RPMI8226 (cell line): ENCODE measurements at regions not wholly inside any gene's neighbourhood (a gene's known extent, or its start where the extent isn't known, plus 50 kb on each side); places are given as distances from the start of the nearest gene placed in this dataset.

Experiments used
- DNase-seq: peaks from one replicate; pipeline ENCODE4 v3.0.0-alpha.2; 2015

DNA sequence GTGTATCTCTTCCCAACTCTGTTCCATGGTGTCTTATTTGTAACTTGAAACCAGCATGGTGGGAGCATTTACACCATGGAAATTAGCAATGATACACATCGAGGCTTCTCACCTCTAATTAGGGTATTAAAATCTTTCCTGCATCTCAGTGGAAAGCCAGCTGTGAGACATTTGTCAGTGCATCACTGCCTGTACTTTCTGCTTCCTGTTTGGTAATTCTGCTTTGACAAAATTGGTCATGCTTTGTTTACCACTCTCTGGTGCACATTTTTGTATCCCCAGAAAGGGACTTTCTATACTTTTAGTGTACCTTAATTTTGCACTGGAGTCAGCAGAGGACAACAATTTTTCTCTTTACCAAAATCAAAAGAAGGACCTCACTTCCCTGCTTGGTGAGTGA is 402.1 kb downstream of the PDCD6IP start:
- DNase-seq, result no peak

DNA sequence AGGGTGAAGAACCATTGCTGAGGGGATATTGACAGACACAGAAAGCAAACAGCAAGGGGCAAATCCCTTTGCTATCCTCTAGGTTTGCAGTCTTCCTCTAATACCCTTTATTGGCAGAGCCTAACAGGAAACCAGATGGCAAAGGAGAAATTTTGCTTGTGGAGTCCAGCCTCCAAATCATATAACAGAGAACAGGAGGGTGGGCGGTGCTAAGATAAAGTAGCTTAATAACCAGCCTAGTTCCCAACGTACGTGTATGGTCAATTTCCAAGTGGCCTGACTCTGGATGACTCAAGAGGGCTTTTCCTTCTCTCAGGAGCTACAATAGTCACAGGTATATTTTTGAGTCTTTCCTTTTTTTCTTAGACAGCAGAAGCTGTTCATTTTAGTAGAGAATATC is 404.5 kb downstream of the PDCD6IP start:
- DNase-seq, result no peak

DNA sequence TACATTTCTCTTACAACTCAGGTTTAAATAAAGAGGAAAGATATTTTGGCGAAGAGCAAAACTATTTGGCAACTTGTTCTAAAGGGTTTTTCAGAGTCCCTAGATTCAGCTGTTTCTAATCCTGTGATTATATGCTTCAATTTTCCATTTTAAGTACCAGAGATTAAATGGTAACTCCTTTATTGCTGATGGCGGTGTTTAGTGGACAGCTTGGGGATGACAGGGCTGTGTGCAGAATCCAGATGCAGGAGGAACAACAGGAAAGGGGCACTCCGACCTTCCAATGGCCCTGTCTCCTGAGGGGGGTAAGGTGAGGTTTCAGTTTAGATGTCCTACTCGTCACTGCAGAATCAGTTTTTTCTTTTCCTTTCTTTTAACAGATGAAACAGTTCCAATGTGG is 405.0 kb downstream of the PDCD6IP start:
- no peak for DNase-seq

DNA sequence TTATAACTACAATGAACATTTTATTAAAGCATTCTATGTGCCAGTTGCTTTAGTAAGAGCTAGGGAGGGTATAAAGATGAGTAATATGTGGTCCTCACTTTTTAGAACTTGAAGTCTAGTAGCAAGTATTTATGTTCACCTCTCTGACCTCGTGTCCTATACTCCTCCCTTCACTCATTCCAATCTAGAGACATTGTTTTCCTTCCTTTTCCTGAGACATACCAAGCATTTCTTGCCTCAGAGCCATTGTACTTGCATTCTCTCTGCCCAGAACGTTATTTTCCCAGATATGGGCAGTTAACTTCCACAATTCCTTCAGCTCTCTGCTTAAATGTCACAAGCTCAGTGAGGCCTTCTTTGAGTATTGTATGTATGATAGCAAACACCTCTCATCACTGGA is 408.6 kb downstream of the PDCD6IP start:
- no peak for DNase-seq

DNA sequence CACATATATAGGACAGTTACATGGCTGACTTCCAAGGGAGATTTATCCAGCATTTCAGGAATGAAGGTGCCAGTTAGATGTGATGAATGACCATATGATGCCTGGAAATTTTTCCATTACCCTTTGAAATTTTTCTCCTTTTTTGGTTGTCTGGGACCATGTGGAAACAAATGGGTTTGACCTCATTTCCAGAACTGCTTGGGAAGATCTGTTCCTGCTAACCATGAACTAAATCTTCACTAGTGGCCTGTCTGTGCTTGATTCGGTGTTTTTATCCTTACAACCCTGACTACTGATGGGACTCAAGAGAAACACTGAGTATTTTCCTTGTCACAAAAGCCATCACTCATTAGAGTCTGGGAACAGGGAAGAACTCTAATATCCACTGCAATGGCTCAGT is 409.4 kb downstream of the PDCD6IP start:
- no peak for DNase-seq

DNA sequence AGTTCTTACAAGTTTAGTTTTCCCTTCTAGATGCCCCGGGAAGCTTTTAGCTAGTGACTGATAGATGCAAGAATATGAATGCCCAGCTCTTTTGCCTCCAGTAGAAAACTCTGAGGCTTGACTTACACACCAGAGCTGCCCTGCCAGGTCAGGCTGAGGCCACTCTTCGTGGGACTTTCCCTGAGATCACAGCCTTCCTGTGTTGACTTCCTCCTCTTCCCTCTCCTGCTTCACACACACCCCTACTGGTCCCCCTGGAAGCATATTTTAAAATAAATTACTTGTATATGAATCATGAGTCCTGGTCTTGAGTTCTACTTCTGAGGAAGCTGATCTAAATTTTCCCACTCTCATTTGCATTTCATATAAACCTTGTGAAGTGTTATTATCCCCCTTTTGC is 413.7 kb downstream of the PDCD6IP start:
- DNase-seq, result no peak

DNA sequence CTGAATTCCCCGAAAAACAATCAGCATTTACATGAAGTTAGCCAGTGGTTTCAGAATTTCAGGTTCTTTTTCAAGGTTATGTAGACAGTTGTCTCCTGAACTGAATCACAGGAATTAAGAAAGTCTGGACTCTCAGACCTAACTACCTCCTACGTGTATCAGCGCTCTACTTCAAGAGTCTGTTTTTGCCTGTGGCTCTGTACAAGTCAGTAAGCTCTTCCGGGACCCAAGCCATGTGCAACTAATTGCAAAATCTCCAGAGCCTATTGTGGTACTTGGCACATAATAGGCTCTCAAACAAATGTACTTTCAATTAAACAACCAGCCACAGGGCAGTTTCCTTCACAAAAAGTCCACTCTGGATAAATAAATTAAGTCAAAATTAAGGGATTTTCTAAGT is 414.2 kb downstream of the PDCD6IP start:
- DNase-seq, result no peak

DNA sequence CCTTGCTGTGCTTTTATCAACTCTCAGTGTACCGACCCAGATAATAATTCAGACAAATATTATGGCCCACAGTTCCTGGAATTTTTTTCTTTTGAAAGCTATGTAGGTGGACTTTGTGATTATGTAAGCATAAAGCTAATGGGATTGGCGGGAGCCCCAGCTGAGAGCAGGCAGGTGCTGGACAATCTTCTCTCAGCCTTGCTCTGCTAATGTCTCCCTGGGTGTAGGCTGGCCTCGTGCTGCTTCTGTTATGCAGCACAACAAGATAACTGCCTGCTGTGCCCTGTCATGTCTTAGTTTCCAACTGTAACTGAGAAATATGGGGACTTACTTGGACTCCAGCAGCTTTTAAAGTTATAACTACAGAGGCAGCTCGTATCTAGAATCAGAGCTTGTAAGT is 415.0 kb downstream of the PDCD6IP start:
- no peak for DNase-seq

DNA sequence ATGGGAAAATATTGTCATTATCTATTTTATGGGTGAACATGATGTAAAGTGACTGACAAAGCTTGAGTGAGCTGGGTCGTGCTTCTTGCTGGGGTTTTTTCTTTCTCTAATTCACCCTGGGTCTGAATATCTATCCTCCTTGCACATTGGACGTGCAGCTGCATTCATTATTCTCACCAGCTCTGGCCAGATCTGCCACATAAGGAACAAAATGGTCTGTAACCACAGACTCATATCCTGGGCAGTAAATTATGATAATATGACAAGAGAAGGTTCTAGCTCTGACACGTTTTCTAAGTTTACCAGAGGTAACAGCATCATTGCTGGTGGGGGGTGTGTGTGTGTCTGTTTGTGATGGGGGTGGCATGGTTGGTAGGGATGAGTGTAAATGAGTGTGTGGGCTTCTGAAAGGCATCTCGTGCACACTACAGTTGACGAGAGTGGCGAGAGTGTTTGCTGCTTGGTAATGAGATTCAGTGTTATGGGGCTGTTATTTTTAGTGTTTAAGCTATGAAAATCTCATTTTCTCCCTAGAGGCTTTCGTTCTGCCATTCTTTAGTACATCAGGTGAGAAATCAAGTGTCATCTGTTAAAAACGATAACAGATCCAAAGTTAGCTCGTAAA is 418.4 kb downstream of the PDCD6IP start:
- no peak for DNase-seq

DNA sequence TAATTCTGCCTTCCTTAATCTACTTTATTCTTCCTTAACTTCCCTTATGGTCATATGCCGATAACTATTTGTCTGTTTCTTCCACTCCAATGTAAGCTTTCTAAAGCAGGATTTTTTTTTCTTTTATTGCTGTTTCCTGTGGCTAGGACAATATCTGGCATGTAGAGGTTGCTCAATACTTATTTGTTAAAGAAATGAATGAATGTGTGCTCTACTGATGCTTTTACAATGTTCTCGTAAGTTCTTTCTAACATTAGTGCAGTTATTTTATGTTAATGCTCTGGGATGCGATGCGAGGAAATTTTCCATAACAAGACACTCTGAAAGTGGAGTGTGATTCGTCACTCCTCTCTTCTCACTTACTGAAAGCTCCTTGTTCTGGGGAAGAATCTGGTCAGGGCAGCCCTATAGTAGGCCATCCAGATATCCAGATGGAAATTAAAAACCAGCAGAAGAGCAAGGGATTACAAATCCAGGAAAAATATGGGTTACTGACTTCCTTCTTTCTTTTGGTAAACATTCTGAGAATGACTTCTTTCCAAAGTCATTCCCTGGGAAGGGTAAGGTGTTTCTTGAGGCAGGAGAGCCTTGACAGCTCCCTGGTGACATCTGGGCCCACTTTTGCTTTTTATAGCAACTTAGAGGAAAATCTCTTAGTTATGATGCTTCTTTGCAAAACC is 420.4 kb downstream of the PDCD6IP start:
- no peak for DNase-seq

DNA sequence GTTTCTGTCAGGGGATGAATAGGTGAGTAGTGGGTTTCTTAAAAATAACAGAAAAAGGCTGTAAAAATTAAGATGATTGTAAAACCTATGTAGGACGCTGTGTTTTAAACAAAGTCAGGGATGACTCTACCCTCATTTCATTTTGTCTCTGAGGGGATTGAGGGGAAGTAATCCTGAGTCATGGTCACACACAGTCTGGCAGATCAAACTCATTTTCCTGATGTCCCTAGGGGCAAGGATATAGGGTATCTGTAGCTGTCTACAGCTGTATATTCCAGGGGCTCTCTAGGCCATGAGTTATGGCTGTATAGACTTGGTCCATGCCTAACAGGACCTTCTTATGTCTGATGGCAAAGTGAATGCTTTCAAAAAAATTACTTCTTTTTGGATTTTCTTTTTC is 421.1 kb downstream of the PDCD6IP start:
- DNase-seq, result no peak

DNA sequence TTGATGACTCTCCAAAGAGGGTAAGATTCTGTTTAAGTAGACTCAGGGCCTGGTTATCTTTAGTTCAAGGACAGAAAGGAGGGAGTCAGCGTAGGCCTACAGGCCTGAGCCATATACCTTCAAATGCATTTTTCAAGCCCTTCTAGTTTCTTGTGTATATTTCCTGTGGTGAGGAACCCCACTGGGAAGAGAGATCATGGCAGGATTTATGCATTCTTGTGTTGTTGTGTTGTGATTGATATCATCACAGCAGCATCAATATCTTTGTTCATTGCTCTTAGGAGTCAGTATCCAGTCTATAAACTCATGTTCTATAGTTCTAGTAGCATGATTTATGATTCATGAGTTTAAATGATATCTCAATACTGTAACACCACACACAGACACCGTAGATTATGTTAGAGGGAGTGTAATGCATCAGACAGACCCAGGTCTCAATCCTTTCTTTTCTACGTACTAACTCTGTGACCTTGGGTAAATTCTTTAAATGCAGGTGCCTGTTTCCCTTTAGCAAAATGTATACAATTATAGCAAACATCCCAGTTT is 427.5 kb downstream of the PDCD6IP start:
- DNase-seq, result no peak

DNA sequence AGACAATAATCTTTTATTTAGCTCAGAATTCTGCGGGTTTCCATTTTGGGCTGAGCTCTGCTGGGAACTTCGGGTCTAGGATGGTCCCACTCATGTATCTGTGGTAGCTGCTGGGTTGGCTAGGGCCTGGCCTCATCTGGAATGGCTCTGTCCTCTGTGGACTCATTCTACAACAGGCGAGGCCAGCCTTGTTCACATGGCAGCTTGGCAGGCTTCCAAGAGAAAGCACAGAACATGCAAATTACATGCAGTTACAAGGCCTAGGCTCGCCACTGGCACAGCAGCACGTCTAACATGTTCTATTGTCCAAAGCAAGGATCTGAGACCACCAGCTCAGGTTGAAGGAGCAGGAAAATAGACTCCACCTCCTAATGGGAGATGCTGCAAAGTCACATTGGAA is 431.4 kb downstream of the PDCD6IP start:
- peak; percentile 23 for DNase-seq

DNA sequence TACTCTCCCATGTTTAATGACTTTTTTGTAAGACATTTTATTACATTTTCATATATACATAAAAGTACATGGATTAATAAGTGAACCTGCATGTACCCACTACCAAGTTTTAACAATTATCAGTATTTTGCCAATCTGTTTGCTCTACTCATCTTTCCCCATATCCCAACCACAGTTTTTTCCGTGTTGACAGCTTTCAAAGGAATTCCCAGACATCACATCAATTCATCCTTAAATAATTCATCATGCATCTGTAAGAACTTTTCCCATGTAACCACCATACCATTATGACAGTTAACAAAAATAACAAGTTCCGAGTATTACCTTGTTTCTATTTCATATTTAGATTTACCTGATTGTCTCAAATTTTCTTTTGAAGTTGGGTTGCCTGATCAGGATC is 436.7 kb downstream of the PDCD6IP start:
- DNase-seq, result no peak

DNA sequence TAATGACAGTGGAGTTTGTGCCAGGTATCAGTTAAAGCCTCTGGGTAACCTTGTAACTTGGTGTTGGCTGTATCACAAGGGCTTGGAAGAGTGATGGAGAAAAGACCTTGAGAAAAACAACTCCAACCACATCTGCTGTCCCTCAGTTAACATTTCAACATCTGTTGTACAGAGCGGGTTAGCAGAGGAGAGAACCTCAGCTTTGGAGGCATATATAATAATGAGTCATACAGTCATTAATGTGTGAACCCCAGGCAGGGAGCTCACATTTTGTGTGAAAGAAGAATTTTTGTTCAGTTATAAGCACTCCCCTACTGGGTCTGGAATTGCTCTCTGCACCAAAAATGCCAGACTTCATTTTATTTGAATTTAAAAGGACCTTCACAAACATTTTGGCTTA is 439.5 kb downstream of the PDCD6IP start:
- DNase-seq, result no peak

DNA sequence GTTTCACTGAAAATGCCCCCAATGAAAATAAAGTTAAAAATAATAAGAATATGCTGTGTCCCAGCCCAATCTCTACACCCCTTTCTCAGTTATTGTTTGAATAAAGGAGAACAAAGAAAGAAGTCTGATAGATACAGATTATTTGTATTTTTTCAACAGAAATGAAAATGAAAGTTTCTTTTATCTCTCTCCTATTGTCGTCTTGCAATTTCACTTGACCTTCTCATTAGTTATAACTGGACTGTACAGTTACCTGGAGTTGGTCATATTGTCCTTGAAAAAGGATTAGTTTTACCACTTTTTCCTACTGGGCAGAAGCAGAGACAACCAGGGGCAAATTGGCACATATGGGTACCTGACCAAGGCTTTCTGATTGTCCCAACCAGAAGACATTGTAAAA is 440.0 kb downstream of the PDCD6IP start:
- no peak for DNase-seq

DNA sequence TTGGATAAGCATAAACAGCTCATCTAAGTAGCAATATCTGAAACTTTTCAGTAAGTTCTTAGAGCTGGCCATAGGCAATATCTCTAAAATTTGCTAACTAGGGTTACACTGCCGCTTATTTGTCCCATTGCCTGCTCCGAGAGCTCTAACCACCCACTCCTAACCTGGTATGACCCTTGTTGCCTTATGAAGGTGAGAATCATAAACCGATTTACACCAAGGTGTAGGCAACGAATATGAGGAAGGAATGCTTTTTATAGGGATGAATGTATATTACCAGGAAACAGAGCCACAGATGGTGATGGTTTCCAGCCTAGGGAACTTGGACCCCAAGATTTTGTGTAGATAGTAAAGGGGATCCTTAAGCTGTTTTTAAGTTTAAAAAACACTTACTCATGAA is 440.9 kb downstream of the PDCD6IP start:
- no peak for DNase-seq

DNA sequence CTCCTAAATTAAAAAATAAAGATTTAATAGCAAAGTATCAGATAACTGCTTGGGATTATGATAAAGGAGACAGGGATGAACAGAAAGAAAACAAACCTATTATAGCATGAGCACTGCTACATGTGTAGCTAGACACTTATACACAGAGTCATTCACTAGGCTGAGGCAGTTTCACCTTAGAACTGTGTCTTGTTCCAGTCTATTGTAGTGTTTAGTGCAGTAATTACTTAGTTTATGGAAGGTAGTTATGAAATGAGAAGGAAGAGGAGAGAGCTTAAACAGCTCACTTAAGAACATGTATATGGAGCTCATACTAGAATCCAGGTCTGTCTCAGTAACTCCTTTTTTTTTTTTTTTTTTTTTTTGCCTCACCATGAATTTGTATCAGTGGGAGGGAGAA is 441.4 kb downstream of the PDCD6IP start:
- no peak for DNase-seq

DNA sequence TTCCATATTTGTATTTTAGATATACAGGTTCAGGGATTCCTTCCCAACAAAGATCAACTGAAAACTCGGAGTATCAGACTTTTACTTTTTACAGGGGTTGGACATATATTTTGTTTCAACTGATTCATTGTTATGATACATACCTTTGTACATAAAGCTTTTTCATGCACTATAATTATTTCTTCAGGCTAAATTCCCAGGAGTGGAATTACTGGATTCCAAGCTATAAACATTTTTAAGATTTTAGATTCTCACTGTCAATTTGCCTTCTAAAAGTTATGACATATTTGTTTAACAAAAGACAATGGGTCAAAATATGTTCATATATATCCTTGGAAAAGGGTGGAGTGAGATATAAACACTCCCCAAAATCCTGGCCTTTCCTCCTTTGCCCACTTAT is 449.0 kb downstream of the PDCD6IP start:
- DNase-seq, result no peak

DNA sequence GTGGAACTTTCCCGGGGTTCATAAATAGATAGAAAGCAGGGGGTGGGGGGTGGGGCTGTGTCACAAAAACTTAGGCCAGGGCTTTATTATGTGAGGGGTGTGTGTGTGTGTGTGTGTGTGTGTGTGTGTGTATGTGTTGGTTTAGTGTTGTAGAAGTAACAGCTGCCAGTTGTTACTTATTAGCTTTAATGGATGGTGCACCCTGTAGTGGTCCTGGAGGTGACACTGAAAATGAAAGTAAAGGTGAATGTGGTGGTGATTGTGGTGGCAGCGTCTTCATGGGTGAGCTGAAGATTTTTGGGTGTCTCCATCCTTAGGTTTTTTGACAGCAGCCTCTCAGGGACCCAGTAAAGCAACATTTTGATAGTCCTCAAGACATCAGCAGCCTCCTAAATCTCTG is 449.9 kb downstream of the PDCD6IP start:
- no peak for DNase-seq

DNA sequence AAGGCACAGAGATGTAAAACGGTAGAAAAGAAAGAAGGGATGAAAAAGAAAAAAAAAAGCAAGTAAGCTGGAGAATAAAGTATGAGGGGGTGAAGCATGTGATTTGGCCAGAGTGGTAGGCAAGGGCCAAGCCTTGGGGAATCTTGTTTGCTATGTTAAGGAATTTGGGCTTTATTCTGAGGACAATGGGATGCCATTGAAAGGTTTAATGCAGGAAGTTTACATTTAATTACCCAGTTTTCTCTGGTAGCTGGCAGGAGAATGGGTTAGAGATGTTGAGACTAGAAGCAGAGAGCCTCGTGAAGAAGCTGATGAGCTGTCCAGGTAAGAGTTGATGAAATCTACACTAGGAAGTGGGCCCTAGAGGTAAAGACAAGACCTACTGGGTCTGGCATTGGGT is 455.9 kb downstream of the PDCD6IP start:
- DNase-seq, result no peak

DNA sequence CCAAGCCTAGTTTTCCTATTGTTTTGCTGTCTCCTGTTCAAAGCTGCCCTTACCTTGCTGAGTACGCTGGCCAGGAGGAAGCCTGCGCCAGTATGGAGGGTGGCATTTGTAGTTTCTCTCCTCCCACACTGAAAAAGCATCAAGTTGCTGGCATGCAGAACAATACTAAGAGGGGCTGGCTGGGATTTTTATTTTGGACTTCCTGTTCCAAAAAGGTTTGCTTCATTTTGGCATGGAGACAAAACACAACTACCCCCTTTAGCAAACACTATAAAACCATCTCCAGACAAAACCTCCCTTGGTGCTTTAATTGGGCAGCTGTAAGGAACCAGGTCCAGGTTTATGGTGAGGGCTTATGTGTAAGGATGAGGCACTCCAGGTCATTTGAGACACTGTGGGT is 457.6 kb downstream of the PDCD6IP start:
- no peak for DNase-seq

DNA sequence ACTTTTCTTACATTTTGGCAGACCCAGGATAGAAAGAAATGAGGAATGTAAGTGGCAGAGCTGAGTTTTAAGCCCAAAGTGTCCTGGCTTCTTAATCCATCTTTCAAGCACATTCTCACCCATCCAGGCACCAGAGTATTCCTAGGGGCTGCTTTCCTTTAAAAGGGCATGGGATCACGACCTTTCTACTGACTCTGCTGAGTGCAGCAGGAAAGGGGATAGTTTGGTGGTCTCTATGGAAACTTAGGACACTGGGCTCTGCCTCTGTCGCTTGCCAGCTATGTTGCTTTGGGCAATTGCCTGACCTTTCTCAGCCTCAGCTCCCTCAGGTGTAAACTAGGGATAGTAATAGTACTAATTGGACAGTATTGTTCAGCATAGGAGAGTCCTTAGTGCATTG is 458.4 kb downstream of the PDCD6IP start:
- DNase-seq, result no peak

DNA sequence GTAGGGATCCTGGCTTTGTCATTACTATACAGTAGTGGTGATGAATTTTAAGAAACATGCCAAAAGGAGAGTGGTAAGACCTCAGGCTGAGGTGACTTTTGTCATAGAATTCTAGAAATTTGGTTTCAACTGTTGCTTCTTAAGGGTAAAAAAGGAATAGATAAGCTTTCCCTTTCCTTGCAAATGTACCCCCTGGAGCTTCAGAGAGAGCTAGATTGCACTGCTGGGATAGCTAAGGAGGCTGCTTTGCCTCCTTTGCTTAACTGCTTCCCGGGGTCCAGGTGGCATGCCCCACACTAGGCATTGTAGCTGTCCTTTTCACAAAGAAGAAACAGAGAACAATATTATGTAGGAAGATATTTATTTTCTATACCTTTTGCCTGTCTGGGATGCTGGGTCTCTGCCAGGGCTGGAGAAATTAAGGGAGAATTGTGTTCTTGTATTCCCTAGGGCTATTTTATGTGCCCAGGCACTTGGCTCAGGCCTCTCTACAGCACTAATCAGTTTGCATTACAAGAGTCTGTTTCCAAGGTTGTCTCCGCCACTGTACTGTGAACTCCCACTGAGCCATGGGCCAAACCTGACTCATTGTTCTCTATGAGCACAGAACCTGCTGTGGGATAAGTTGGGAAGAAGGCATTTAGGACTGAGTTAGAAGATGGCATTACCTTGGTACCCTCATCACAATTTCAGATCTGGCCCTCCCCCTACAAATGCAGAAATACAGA is 460.0 kb downstream of the PDCD6IP start:
- no peak for DNase-seq
